ENCODE measurements at regions not wholly inside any gene's neighbourhood (a gene's known extent, or its start where the extent isn't known, plus 50 kb on each side); places are given as distances from the start of the nearest gene placed in this dataset.

GRCh38 chr7:17060051-17060450 is 178.3 kb upstream of the AGR3 start:
- Histone ChIP-seq H3K27ac (ENCODE audit: low read depth, low read length) (no peak overlapping the region), H3K36me3 (ENCODE audit: low read length) (no peaks in the 10 kb centered on the region), H3K79me2 (ENCODE audit: insufficient read depth, low read length) (no peaks in the 10 kb centered on the region), H4K20me1 (ENCODE audit: low read depth, low read length) (no peaks in the 10 kb centered on the region), H3F3A (ENCODE audit: insufficient read depth) (no peaks in the 10 kb centered on the region), H3K9me3 (ENCODE audit: insufficient read depth, low read length) (no peaks in the 10 kb centered on the region), H3K4me2 (ENCODE audit: low read depth, low read length, poor library complexity, severe bottlenecking) (no peak overlapping the region), H3K9ac (ENCODE audit: low read length) (no peak overlapping the region), H2AFZ (ENCODE audit: low read depth, low read length, severe bottlenecking) (no peak overlapping the region), H3K27me3 (ENCODE audit: low read length) (no peaks in the 10 kb centered on the region), H3K9me2 (replicated peaks; ENCODE audit: insufficient read depth, low read length) (no peaks in the 10 kb centered on the region), H3K4me3 (ENCODE audit: insufficient read depth, low read length, poor library complexity, severe bottlenecking) (no peak overlapping the region)
- no peak for TF ChIP-seq EZH2phosphoT487 (conservative IDR thresholded peaks at IDR 0.05; ENCODE audit: low read length)
- no peak for TF ChIP-seq CTCF (IDR thresholded peaks at IDR 0.05; ENCODE audit: insufficient read depth, low read length, poor library complexity, severe bottlenecking)

- H3K27ac ChIP-seq (ENCODE audit: low read depth, low read length): no peak overlapping the region
- H3K4me2 ChIP-seq (ENCODE audit: low read depth, low read length, poor library complexity, severe bottlenecking): no peak overlapping the region
- no peaks in the 10 kb centered on the region for H3K9me3 ChIP-seq (ENCODE audit: insufficient read depth, low read length)
- no peaks in the 10 kb centered on the region for H3K79me2 ChIP-seq (ENCODE audit: insufficient read depth, low read length)
- H3K9ac ChIP-seq (ENCODE audit: low read length): no peak overlapping the region
- H4K20me1 ChIP-seq (ENCODE audit: low read depth, low read length): no peaks in the 10 kb centered on the region
- H3K27me3 ChIP-seq (ENCODE audit: low read length): no peaks in the 10 kb centered on the region
- TF ChIP-seq CTCF (IDR thresholded peaks at IDR 0.05; ENCODE audit: insufficient read depth, low read length, poor library complexity, severe bottlenecking) (no peak), EZH2phosphoT487 (conservative IDR thresholded peaks at IDR 0.05; ENCODE audit: low read length) (no peak)
- no peaks in the 10 kb centered on the region for H3K36me3 ChIP-seq (ENCODE audit: low read length)
- no peak overlapping the region for H3K4me3 ChIP-seq (ENCODE audit: insufficient read depth, low read length, poor library complexity, severe bottlenecking)
- no peaks in the 10 kb centered on the region for H3K9me2 ChIP-seq (replicated peaks; ENCODE audit: insufficient read depth, low read length)
- no peak overlapping the region for H2AFZ ChIP-seq (ENCODE audit: low read depth, low read length, severe bottlenecking)
- H3F3A ChIP-seq (ENCODE audit: insufficient read depth): no peaks in the 10 kb centered on the region
These were observed 179.7 kb upstream of the AGR3 start for GRCh38 chr7:17061443-17061842.

GRCh38 chr7:17062151-17063044 is 180.6 kb upstream of the AGR3 start:
- Histone ChIP-seq H3K9ac (ENCODE audit: low read length) (no peak overlapping the region), H3F3A (ENCODE audit: insufficient read depth) (no peaks in the 10 kb centered on the region), H4K20me1 (ENCODE audit: low read depth, low read length) (no peaks in the 10 kb centered on the region), H3K27me3 (ENCODE audit: low read length) (no peaks in the 10 kb centered on the region), H3K79me2 (ENCODE audit: insufficient read depth, low read length) (no peaks in the 10 kb centered on the region), H3K9me3 (ENCODE audit: insufficient read depth, low read length) (no peaks in the 10 kb centered on the region), H3K36me3 (ENCODE audit: low read length) (no peaks in the 10 kb centered on the region), H3K9me2 (replicated peaks; ENCODE audit: insufficient read depth, low read length) (no peaks in the 10 kb centered on the region), H2AFZ (ENCODE audit: low read depth, low read length, severe bottlenecking) (no peak overlapping the region), H3K27ac (ENCODE audit: low read depth, low read length) (no peak overlapping the region), H3K4me3 (ENCODE audit: insufficient read depth, low read length, poor library complexity, severe bottlenecking) (no peak overlapping the region), H3K4me2 (ENCODE audit: low read depth, low read length, poor library complexity, severe bottlenecking) (no peak overlapping the region)
- TF ChIP-seq CTCF (IDR thresholded peaks at IDR 0.05; ENCODE audit: insufficient read depth, low read length, poor library complexity, severe bottlenecking): no peak
